Activated CD4-positive, alpha-beta T cell treated with anti-CD3 and anti-CD28 coated beads, Interleukin-2, amount 10 ng/mL, durations not matched to agents 24 days and 14 days (primary cell): ENCODE measurements at regions not wholly inside any gene's neighbourhood (a gene's known extent, or its start where the extent isn't known, plus 50 kb on each side); places are given as distances from the start of the nearest gene placed in this dataset.

Source experiments
- DNase-seq: peaks from one replicate; pipeline ENCODE4 v3.0.0; 2022
- H3K27ac Mint-ChIP-seq: one replicate; pipeline ENCODE4 v1.8.0; 2022; ENCODE audit warnings: mild to moderate bottlenecking, mixed read lengths
- H3K27me3 Mint-ChIP-seq: one replicate; pipeline ENCODE4 v1.8.0; 2022; ENCODE audit warnings: mixed read lengths
- H3K36me3 Mint-ChIP-seq: one replicate; pipeline ENCODE4 v1.8.0; 2022; ENCODE audit warnings: low read depth, mild to moderate bottlenecking, mixed read lengths
- H3K4me1 Mint-ChIP-seq: one replicate; pipeline ENCODE4 v1.8.0; 2021; ENCODE audit warnings: mixed read lengths
- H3K4me3 Mint-ChIP-seq: one replicate; pipeline ENCODE4 v1.8.0; 2022; ENCODE audit warnings: mild to moderate bottlenecking, moderate library complexity, mixed read lengths
- H3K9me3 Mint-ChIP-seq: one replicate; pipeline ENCODE4 v1.8.0; 2021; ENCODE audit warnings: mixed read lengths
- intact Hi-C: fragments of 100-400 bp; cut with micrococcal nuclease; formaldehyde crosslinking; loops from one replicate; pipeline ENCODE4 v1.15.1; 2023

- no peak for DNase-seq
- H3K36me3 Mint-ChIP-seq = no peaks in the 10 kb centered on the region
- no peaks in the 10 kb centered on the region for H3K4me1 Mint-ChIP-seq
- H3K27ac Mint-ChIP-seq = no peak overlapping the region
- H3K27me3 Mint-ChIP-seq = no peaks in the 10 kb centered on the region
- no peak overlapping the region for H3K4me3 Mint-ChIP-seq
- intact Hi-C loops = no loop called here
- H3K9me3 Mint-ChIP-seq = no peaks in the 10 kb centered on the region
Observed at GRCh38 chr3:852033-852432, 240.8 kb upstream of the CNTN6 start.

DNA sequence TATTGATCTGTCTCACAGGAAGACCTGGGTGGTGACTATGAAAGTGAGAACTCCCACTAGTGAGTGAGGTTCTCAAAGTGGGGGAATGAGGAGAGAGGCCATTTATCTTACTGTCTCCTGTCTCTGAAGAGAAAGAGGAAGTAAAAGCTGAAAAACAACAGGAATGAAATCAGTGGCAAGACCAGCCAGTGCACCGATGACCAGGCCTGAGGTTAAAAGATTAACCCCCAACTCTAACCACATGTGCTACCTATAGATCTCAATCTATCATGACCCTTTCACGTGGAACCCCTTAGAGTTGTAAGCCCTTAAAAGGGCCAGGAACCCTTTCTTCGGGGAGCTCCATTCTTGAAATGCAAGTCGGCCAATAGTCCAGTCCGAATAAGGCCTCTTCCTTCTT is 239.3 kb upstream of the CNTN6 start:
- intact Hi-C loops = no loop called here
- Mint-ChIP-seq H3K27me3 (no peaks in the 10 kb centered on the region), H3K9me3 (no peaks in the 10 kb centered on the region), H3K4me1 (no peaks in the 10 kb centered on the region), H3K4me3 (no peak overlapping the region), H3K27ac (no peak overlapping the region), H3K36me3 (no peaks in the 10 kb centered on the region)
- no peak for DNase-seq

DNA sequence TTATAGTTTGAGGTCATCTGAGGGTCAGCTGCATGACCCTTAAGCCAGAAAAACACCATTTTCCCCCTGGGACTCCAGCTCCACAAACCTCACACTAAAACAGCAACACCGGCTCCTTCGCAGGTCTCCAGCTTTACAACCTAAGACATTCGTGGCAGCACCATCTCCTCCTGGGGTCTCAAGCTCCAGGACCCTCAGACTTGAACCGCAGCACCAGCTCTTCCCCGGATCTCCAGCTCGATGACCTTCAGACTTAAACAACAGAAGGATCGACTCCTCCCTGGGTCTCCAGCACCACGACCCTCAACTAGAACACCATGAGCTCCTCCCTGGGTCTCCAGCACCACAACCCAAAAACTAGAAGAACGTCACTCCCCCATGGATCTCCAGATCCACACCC is 233.7 kb upstream of the CNTN6 start:
- intact Hi-C loops = no loop called here
- Mint-ChIP-seq H3K27me3 (no peaks in the 10 kb centered on the region), H3K9me3 (no peaks in the 10 kb centered on the region), H3K36me3 (no peaks in the 10 kb centered on the region), H3K27ac (no peak overlapping the region), H3K4me1 (no peaks in the 10 kb centered on the region), H3K4me3 (no peak overlapping the region)
- no peak for DNase-seq

DNA sequence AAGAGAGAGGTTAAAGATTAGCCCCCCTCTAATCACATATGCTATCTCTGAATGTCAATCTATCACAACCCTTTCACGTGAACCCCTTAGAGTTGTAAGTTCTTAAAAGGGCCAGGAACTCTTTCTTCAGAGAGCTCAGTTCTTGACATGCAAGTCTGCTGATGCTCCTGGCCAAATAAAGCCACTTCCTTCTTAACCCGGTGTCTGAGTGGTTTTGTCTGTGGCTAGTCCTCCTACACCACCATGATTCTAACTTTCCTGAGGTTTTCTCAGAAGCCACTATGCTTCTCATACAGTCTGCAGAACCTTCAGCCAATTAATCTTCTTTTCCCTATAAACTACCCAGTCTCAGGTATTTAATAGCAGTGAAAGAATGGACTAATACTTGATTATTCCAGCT is 231.1 kb upstream of the CNTN6 start:
- Mint-ChIP-seq H3K27ac (no peak overlapping the region), H3K36me3 (no peaks in the 10 kb centered on the region), H3K4me3 (no peak overlapping the region), H3K27me3 (no peaks in the 10 kb centered on the region), H3K4me1 (no peaks in the 10 kb centered on the region), H3K9me3 (no peaks in the 10 kb centered on the region)
- intact Hi-C loops = no loop called here
- DNase-seq = no peak

DNA sequence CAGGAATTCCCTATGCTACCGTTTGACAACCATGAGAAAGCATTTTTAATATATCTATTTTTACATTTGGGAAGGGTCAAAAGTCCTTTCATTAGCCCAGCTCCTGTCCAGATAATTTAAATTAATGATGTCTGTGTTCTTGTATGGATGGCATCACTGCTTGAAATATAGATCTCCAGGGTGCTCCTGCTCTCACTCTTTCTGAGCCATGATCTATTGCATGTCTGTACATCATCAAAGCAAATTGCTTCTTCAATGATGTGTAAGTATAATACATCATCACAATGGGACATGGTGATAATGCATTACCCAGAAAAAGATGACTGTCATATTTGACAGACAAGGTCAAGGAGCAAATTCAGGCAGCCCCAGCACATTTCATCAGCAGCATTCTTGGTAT is 223.6 kb upstream of the CNTN6 start:
- DNase-seq = no peak
- Mint-ChIP-seq H3K27me3 (no peaks in the 10 kb centered on the region), H3K9me3 (no peaks in the 10 kb centered on the region), H3K4me1 (no peaks in the 10 kb centered on the region), H3K4me3 (no peak overlapping the region), H3K36me3 (no peaks in the 10 kb centered on the region), H3K27ac (no peak overlapping the region)
- intact Hi-C loops = no loop called here

DNA sequence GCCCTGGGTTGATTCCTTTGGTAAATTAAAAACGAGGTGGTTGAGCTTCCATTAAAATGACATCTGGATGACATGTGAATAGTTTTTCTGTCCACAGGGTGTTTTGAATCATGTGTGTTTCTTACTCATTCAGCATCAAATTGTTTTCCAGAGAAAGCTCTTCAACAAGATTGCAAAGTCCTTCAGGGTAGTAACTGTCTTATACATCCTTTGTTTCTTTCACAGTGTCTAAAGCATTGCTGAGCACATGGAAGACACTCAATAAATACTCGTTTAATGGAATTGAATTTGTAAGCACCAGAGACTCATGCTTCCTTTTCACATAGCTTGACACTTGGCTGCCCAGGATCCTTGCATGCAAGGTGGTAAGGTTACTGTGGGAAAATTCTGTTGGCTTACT is 223.1 kb upstream of the CNTN6 start:
- Mint-ChIP-seq H3K4me1 (no peaks in the 10 kb centered on the region), H3K9me3 (no peaks in the 10 kb centered on the region), H3K4me3 (no peak overlapping the region), H3K36me3 (no peaks in the 10 kb centered on the region), H3K27me3 (no peaks in the 10 kb centered on the region), H3K27ac (no peak overlapping the region)
- intact Hi-C loops = no loop called here
- no peak for DNase-seq

- no peaks in the 10 kb centered on the region for H3K27me3 Mint-ChIP-seq
- no peaks in the 10 kb centered on the region for H3K4me1 Mint-ChIP-seq
- peaks cover 4% of the 10 kb centered on the region for H3K9me3 Mint-ChIP-seq
- H3K4me3 Mint-ChIP-seq = no peak overlapping the region
- no peak for DNase-seq
- no peaks in the 10 kb centered on the region for H3K36me3 Mint-ChIP-seq
- intact Hi-C loops = no loop called here
- H3K27ac Mint-ChIP-seq = no peak overlapping the region
Observed at GRCh38 chr3:871651-872050, 221.2 kb upstream of the CNTN6 start.

DNA sequence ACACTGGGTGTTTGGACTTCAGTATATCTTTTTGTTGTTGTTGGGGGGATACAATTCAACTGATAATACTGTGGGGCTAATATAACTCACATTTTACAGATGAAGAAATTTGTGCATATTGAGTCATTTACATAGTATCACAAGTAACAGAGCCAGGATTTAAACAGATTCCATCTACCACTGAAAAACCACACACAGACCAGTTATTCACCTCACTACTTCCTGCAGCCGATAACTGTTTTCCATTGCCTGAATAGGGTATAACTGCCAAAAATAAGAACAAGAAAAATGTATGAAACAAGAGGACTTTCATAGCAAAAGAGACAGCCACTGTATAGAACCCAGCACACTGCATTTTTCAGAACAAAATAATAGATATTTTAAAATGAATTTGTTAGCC is 215.8 kb upstream of the CNTN6 start:
- no peak overlapping the region for H3K4me3 Mint-ChIP-seq
- peaks cover 4% of the 10 kb centered on the region for H3K9me3 Mint-ChIP-seq
- DNase-seq = no peak
- intact Hi-C loops = no loop called here
- H3K27me3 Mint-ChIP-seq = no peaks in the 10 kb centered on the region
- no peaks in the 10 kb centered on the region for H3K4me1 Mint-ChIP-seq
- H3K36me3 Mint-ChIP-seq = no peaks in the 10 kb centered on the region
- H3K27ac Mint-ChIP-seq = no peak overlapping the region

DNA sequence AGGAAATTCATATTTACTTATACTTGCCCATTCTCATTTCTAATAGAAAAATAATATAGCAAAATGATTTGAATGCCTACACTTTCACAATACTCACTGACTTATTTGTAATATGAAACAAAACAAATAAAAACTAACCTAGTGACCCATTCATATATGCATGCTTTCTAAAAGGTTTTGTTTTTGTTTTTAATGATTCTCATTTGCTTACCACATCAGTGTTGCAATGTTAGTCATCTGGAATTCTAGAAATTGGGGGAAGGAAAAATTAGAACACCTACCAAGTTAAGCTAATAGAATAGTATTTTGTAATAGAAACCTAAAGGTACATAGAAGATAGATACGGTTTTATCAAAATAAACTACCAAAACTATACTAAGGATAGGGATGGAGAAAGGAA is 214.1 kb upstream of the CNTN6 start:
- no peak for DNase-seq
- Mint-ChIP-seq H3K4me1 (no peaks in the 10 kb centered on the region), H3K36me3 (no peaks in the 10 kb centered on the region), H3K9me3 (peaks cover 4% of the 10 kb centered on the region), H3K4me3 (no peak overlapping the region), H3K27ac (no peak overlapping the region), H3K27me3 (no peaks in the 10 kb centered on the region)
- intact Hi-C loops = no loop called here

- H3K9me3 Mint-ChIP-seq = peaks cover 2% of the 10 kb centered on the region
- H3K27ac Mint-ChIP-seq = no peak overlapping the region
- intact Hi-C loops = no loop called here
Observed at GRCh38 chr3:880371-880770, 212.5 kb upstream of the CNTN6 start.

DNA sequence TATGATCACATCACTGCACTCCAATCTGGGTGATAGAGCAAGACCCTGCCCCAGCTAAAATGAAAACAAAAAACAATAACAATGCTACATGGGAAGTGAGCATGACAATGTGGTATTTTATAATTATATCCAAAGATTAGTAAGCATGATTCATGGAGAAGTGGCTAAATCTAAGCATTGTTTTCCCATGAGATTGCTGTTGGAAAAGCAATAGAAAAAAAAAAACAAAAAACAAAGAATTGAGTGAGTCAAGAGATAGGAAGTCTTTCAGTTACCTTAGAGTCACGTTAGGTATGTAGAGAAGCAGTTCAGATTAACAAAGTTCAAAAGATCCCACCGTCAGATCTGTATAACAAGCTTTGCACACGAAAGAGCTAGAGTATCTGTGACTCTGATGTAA is 210.3 kb upstream of the CNTN6 start:
- Mint-ChIP-seq H3K9me3 (no peaks in the 10 kb centered on the region), H3K27ac (no peak overlapping the region), H3K4me3 (no peak overlapping the region), H3K27me3 (no peaks in the 10 kb centered on the region), H3K4me1 (no peaks in the 10 kb centered on the region), H3K36me3 (no peaks in the 10 kb centered on the region)
- no peak for DNase-seq
- intact Hi-C loops = no loop called here

More at GRCh38 chr3:880371-880770, 212.5 kb upstream of the CNTN6 start:
- no peak overlapping the region for H3K4me3 Mint-ChIP-seq
- no peaks in the 10 kb centered on the region for H3K27me3 Mint-ChIP-seq
- H3K4me1 Mint-ChIP-seq = no peaks in the 10 kb centered on the region
- H3K36me3 Mint-ChIP-seq = no peaks in the 10 kb centered on the region
- DNase-seq = no peak

DNA sequence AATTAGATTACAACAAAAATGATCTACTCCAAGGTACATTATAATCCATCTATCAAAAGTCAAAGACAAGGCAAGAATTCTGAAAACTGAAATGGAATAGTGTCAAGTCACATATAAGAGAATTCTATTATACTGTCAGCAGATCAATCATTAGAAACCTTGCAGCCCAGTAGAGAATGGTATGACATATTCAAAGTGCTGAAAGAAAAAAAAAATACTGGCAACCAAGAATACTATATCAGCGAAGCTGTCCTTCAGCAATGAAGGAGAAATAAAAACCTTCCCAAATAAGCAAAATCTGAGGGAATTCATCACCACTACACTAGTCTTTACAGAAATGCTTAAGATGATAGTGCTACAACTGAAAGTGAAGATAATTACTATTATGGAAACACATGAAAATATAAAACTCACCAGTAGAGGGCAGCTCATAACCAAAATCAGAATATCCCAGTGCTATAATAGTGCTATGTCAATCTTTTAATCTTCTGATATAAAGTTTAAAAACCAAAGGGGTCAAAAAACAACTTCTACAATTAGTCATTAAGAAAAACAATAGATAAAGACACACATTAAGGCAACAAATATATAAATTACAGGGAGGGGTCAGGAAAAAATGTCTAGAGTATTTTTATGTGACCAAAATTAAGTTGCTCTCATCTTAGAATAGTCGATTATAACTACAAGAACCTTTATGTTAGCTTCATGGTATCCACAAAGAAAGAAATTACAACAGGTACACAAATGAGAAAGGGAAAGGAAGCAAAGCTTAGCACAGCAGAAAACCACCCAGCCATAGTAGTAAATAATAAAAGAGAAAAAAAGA is 190.7 kb upstream of the CNTN6 start:
- no peaks in the 10 kb centered on the region for H3K27me3 Mint-ChIP-seq
- H3K27ac Mint-ChIP-seq = no peak overlapping the region
- no peaks in the 10 kb centered on the region for H3K4me1 Mint-ChIP-seq
- intact Hi-C loops = no loop called here
- no peak overlapping the region for H3K4me3 Mint-ChIP-seq
- no peaks in the 10 kb centered on the region for H3K9me3 Mint-ChIP-seq
- no peaks in the 10 kb centered on the region for H3K36me3 Mint-ChIP-seq
- no peak for DNase-seq

DNA sequence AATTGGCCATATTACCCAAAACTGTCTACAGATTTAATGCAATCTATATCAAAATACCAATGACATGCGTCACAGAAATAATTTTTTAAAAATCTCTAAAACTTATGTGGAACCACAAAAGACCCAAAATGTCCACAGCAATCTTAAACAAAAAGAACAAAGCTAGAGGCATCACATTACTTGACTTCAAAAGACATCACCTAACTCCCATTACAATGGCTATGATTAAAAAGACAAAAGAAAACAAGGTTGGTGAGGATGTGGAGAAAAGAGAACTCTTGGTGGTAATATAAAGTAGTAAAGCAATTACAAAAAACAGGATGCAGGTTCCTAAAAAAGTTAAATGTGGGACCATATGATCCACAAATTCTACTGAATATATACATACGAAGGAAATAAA is 187.6 kb upstream of the CNTN6 start:
- Mint-ChIP-seq H3K27ac (no peak overlapping the region), H3K36me3 (no peaks in the 10 kb centered on the region), H3K4me3 (no peak overlapping the region), H3K27me3 (no peaks in the 10 kb centered on the region), H3K9me3 (no peaks in the 10 kb centered on the region), H3K4me1 (no peaks in the 10 kb centered on the region)
- DNase-seq = no peak
- intact Hi-C loops = no loop called here

- DNase-seq = no peak
- Mint-ChIP-seq H3K27me3 (no peaks in the 10 kb centered on the region), H3K27ac (no peak overlapping the region), H3K36me3 (no peaks in the 10 kb centered on the region), H3K4me3 (no peak overlapping the region), H3K4me1 (no peaks in the 10 kb centered on the region), H3K9me3 (no peaks in the 10 kb centered on the region)
- intact Hi-C loops = no loop called here
Observed at GRCh38 chr3:906739-907138, 186.1 kb upstream of the CNTN6 start.

GRCh38 chr3:908839-909238 is 184.0 kb upstream of the CNTN6 start:
- no peaks in the 10 kb centered on the region for H3K36me3 Mint-ChIP-seq
- no peaks in the 10 kb centered on the region for H3K27me3 Mint-ChIP-seq
- intact Hi-C loops = no loop called here
- H3K9me3 Mint-ChIP-seq = peaks cover 3% of the 10 kb centered on the region
- H3K27ac Mint-ChIP-seq = no peak overlapping the region
- H3K4me1 Mint-ChIP-seq = no peaks in the 10 kb centered on the region
- DNase-seq = no peak
- no peak overlapping the region for H3K4me3 Mint-ChIP-seq
